Hepatocyte (in vitro differentiated cells): ENCODE measurements at regions not wholly inside any gene's neighbourhood (a gene's known extent, or its start where the extent isn't known, plus 50 kb on each side); places are given as distances from the start of the nearest gene placed in this dataset.
A peak's percentile ranks its signal among the peaks of the same experiment; 100 is the strongest.

ENCODE experiments used
- DNase-seq: peaks from one replicate; pipeline ENCODE4 v3.0.0-alpha.2; 2016; ENCODE audit warnings: low spot score
- H2AFZ ChIP-seq: fragments of 200-600 bp; sonication (generic); 2 replicates; pipeline ENCODE4 v1.6.0; 2016; ENCODE audit warnings: antibody characterized with exemption, mild to moderate bottlenecking
- H3K27ac ChIP-seq: fragments of 200-600 bp; sonication (generic); 2 replicates; pipeline ENCODE4 v1.5.1; 2016; ENCODE audit warnings: mild to moderate bottlenecking
- H3K27me3 ChIP-seq: fragments of 200-600 bp; sonication (generic); 2 replicates; pipeline ENCODE4 v1.6.1; 2016
- H3K36me3 ChIP-seq: fragments of 200-600 bp; sonication (generic); replicated peaks from 2 replicates; pipeline ENCODE4 v1.5.1; 2016; ENCODE audit warnings: low read depth; ENCODE audit not compliant: insufficient read depth
- H3K4me1 ChIP-seq: fragments of 200-600 bp; sonication (generic); 2 replicates; pipeline ENCODE4 v1.5.1; 2016; ENCODE audit warnings: mild to moderate bottlenecking, moderate library complexity; ENCODE audit not compliant: insufficient read depth
- H3K4me2 ChIP-seq: fragments of 200-600 bp; sonication (generic); 2 replicates; pipeline ENCODE4 v1.6.0; 2016
- H3K4me3 ChIP-seq: fragments of 200-600 bp; sonication (generic); 2 replicates; pipeline ENCODE4 v1.5.1; 2016; ENCODE audit warnings: mild to moderate bottlenecking
- H3K79me2 ChIP-seq: fragments of 200-600 bp; sonication (generic); 2 replicates; pipeline ENCODE4 v1.6.0; 2017; ENCODE audit warnings: mild to moderate bottlenecking
- H3K9me2 ChIP-seq: fragments of 200-600 bp; sonication (generic); replicated peaks from 2 replicates; pipeline ENCODE4 v1.6.0; 2017; ENCODE audit warnings: mild to moderate bottlenecking; ENCODE audit not compliant: insufficient read depth
- H3K9me3 ChIP-seq: fragments of 200-600 bp; sonication (generic); 2 replicates; pipeline ENCODE4 v1.5.1; 2016; ENCODE audit warnings: low read depth, mild to moderate bottlenecking
- H4K20me1 ChIP-seq: fragments of 200-600 bp; sonication (generic); 2 replicates; pipeline ENCODE4 v1.6.0; 2016; ENCODE audit warnings: mild to moderate bottlenecking; ENCODE audit not compliant: insufficient read depth, poor library complexity, severe bottlenecking
- EZH2 ChIP-seq: fragments of 200-600 bp; sonication (generic); IDR thresholded peaks from 2 replicates; pipeline ENCODE4 v1.6.1; 2016; ENCODE audit warnings: antibody characterized with exemption, mild to moderate bottlenecking, borderline replicate concordance
- EZH2phosphoT487 ChIP-seq: fragments of 200-600 bp; sonication (generic); IDR thresholded peaks from one replicate; pipeline ENCODE4 v1.6.1; 2018; ENCODE audit warnings: antibody characterized with exemption, mild to moderate bottlenecking, low read depth, moderate library complexity; ENCODE audit not compliant: unreplicated experiment, severe bottlenecking
- WGBS: methylation state at CpG from one replicate; pipeline ENCODE4 v1.1.6; 2016; ENCODE audit warnings: low lambda C conversion rate; ENCODE audit errors: missing lambda C conversion rate; 5-methylcytosine and 5-hydroxymethylcytosine counted together
- TF ChIP-seq, protein P1 (sequence below): fragments of 200-600 bp; sonication (generic); IDR thresholded peaks from 2 replicates; pipeline ENCODE4 v1.5.1; 2016; ENCODE audit warnings: antibody characterized with exemption, mild to moderate bottlenecking; ENCODE audit not compliant: poor library complexity

DNA sequence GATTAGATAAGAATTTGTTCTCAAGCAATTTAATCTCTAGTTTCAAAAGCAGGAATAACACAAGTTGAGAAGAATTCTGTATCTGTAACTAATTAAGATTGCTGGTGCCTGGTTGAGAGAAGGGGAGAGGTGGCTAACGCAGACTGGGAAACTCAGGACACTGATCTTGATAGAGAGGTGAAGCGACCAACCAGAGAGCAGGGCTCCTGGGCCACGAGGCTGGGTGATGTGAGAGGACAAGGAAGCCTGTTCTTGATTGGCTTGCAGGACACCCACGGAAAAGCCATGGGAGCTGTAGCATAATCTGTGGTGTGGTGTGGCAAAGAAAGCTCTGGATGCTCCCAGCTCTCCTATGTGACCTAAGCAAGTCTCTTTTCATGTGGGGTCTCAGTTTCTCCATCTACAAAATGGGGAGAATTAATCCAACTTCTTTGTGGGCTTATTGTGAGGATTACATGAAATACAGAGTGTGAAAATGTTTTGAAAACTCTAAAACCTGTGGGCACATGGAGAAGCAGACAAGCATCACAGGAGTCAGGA lies 594.1 kb upstream of the BRINP1 start:
- no peaks in the 10 kb centered on the region for H3K9me2 ChIP-seq
- no peaks in the 10 kb centered on the region for H3K36me3 ChIP-seq
- H3K79me2 ChIP-seq: no peaks in the 10 kb centered on the region
- H2AFZ ChIP-seq: no peak overlapping the region
- TF ChIP-seq EZH2 (no peak), EZH2phosphoT487 (no peak)
- TF ChIP-seq, protein P1, sequence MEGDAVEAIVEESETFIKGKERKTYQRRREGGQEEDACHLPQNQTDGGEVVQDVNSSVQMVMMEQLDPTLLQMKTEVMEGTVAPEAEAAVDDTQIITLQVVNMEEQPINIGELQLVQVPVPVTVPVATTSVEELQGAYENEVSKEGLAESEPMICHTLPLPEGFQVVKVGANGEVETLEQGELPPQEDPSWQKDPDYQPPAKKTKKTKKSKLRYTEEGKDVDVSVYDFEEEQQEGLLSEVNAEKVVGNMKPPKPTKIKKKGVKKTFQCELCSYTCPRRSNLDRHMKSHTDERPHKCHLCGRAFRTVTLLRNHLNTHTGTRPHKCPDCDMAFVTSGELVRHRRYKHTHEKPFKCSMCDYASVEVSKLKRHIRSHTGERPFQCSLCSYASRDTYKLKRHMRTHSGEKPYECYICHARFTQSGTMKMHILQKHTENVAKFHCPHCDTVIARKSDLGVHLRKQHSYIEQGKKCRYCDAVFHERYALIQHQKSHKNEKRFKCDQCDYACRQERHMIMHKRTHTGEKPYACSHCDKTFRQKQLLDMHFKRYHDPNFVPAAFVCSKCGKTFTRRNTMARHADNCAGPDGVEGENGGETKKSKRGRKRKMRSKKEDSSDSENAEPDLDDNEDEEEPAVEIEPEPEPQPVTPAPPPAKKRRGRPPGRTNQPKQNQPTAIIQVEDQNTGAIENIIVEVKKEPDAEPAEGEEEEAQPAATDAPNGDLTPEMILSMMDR: no peak
- no peaks in the 10 kb centered on the region for H4K20me1 ChIP-seq
- H3K4me3 ChIP-seq: no peak overlapping the region
- H3K9me3 ChIP-seq: no peaks in the 10 kb centered on the region
- no peak overlapping the region for H3K27ac ChIP-seq
- peak overlapping the region; percentile 35 for H3K4me2 ChIP-seq
- H3K27me3 ChIP-seq: peaks cover 6% of the 10 kb centered on the region
- DNase-seq: peak; percentile 30
- 32% methylated on average over 4 of the region's 4 CpGs for WGBS
- H3K4me1 ChIP-seq: no peaks in the 10 kb centered on the region

DNA sequence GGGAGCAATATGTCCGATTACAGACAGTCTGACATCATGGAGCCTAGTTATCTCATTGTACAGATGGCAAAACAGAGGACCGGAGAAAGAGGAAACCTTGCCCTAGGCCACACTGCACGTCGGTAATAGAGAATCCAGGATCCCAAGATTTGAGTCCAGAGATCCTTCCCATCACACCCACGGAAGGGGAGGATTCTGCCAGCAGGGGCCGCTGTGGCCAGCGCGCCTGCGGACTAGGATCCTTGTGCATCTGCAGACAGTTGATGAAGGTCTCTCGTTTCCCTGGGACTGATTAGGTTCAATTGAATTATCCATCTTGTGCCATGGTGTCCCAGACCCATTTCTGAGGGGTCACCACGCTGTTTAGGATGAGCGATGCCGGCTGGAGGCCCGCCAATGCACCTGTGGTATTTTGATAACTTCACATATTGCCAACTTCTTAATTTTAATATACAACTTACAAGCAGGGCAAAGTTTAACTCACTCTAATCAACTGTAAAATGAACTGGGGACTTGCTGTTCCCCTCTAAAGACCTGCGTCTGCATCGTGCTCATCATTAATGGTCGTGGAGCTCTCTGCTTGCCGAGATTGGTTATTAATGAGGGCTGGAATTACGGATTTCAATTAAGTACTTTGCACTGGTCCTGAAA lies 592.7 kb upstream of the BRINP1 start:
- Histone ChIP-seq H2AFZ (no peak overlapping the region), H3K4me1 (no peaks in the 10 kb centered on the region), H4K20me1 (no peaks in the 10 kb centered on the region), H3K36me3 (no peaks in the 10 kb centered on the region), H3K9me3 (no peaks in the 10 kb centered on the region), H3K4me3 (no peak overlapping the region), H3K79me2 (no peaks in the 10 kb centered on the region), H3K27ac (no peak overlapping the region), H3K27me3 (no peaks in the 10 kb centered on the region), H3K9me2 (no peaks in the 10 kb centered on the region), H3K4me2 (no peak overlapping the region)
- no peak for TF ChIP-seq EZH2phosphoT487
- TF ChIP-seq EZH2: no peak
- TF ChIP-seq, protein P1: peak; percentile 77
- peak; percentile 71 for DNase-seq
- 39% methylated on average over 19 of the region's 19 CpGs for WGBS

DNA sequence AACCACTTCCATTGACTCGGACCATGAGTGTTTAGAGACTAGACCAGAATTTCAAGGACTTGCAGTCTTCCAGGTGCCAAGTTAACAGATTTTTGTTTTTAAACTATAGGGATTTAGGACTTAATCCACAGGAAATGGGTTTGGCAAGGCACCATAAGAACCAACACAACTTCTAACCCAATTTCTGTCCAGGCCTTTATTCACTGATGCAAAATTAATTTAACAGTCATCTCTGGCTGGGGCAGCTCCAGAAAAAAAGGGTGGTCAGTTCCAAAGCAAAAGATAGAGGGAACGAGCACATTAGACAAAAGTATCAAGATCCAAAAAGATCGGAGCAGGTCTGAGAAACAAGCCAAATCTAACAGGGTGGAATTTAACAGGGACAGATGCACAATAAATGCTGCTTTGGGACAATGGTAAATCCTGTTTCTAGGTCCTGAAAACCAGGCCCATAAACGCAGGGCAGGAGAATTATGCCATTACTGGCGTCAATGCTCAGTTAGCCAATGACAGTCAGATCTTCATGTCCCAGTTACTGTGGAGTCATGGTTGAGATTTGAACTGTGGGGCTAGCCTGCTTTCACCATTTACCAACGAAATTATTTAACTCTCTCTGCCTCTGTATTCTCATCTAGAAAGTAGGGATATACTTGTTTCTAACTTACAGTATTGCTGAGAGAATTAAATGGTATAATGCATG lies 590.8 kb upstream of the BRINP1 start:
- Histone ChIP-seq H3K4me2 (no peak overlapping the region), H3K27ac (no peak overlapping the region), H4K20me1 (no peaks in the 10 kb centered on the region), H3K79me2 (no peaks in the 10 kb centered on the region), H3K9me2 (no peaks in the 10 kb centered on the region), H3K4me3 (no peak overlapping the region), H3K9me3 (no peaks in the 10 kb centered on the region), H3K36me3 (no peaks in the 10 kb centered on the region), H2AFZ (no peak overlapping the region), H3K4me1 (no peaks in the 10 kb centered on the region), H3K27me3 (no peaks in the 10 kb centered on the region)
- WGBS: 82% methylated on average over 6 of the region's 6 CpGs
- TF ChIP-seq, protein P1: no peak
- TF ChIP-seq EZH2 (no peak), EZH2phosphoT487 (no peak)
- no peak for DNase-seq
